ENCODE measurements at regions not wholly inside any gene's neighbourhood (a gene's known extent, or its start where the extent isn't known, plus 50 kb on each side); places are given as distances from the start of the nearest gene placed in this dataset.

DNA sequence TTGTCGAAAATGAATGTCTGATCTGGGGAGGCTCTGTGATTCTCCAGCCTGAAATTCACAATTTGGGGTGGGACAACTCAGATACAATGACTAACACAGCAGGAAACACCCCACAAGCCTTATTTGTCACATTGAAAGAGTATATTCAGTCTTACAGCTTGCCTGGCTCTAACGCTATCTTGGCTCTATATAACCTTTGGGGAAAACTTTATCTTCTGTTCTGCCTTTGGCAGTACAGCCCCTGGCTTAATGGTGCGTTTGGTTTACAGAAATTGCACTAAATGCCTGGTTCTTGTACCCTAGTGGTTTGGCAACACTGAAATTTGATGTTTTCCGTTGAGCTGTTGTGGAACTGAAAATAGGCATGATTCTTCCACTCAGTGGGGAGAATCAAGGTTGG, 178.1 kb upstream of the VEGFC start:
- Histone ChIP-seq H3K4me3 (ENCODE audit: low read depth, low read length) (no peak overlapping the region), H3K79me2 (ENCODE audit: control insufficient read depth, insufficient read depth, low read length, unreplicated experiment) (no peaks in the 10 kb centered on the region), H3K27ac (ENCODE audit: low read depth, low read length) (no peak overlapping the region), H3K36me3 (ENCODE audit: insufficient read depth, low read length) (no peaks in the 10 kb centered on the region), H2AFZ (ENCODE audit: low read length, unreplicated experiment) (no peak overlapping the region), H3K4me1 (ENCODE audit: control insufficient read depth, insufficient read depth, low read length, unreplicated experiment) (no peaks in the 10 kb centered on the region), H3K27me3 (ENCODE audit: insufficient read depth, low read length) (no peaks in the 10 kb centered on the region)

DNA sequence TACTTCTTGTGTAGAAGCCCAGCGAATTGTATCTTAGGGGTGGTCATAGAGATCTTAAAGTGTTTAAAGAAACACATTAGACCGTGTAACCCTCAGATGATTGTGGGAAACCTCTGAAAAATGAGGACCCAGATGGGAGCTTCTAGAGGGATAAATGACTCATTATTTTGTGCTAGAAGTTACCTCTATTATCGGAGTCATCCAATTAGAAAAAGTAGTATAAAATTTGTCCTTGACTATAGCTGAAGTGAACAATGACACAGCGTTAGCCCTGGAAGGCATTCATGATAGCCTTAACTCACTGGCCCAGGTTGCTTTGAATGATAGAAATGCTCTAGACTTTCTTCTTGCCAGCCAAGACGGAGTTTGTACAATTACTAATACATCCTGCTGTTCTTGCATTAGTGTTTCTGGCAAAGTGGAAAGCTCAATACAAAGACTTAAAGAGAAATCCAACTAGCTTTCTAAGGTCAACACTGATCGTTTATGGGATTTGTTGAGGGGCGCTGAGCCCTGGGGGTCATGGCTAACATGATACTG, 178.9 kb upstream of the VEGFC start:
- no peak overlapping the region for H3K27ac ChIP-seq (ENCODE audit: low read depth, low read length)
- no peaks in the 10 kb centered on the region for H3K4me1 ChIP-seq (ENCODE audit: control insufficient read depth, insufficient read depth, low read length, unreplicated experiment)
- H3K79me2 ChIP-seq (ENCODE audit: control insufficient read depth, insufficient read depth, low read length, unreplicated experiment): no peaks in the 10 kb centered on the region
- H3K27me3 ChIP-seq (ENCODE audit: insufficient read depth, low read length): no peaks in the 10 kb centered on the region
- H2AFZ ChIP-seq (ENCODE audit: low read length, unreplicated experiment): peak overlapping the region; percentile 3
- no peaks in the 10 kb centered on the region for H3K36me3 ChIP-seq (ENCODE audit: insufficient read depth, low read length)
- no peak overlapping the region for H3K4me3 ChIP-seq (ENCODE audit: low read depth, low read length)

DNA sequence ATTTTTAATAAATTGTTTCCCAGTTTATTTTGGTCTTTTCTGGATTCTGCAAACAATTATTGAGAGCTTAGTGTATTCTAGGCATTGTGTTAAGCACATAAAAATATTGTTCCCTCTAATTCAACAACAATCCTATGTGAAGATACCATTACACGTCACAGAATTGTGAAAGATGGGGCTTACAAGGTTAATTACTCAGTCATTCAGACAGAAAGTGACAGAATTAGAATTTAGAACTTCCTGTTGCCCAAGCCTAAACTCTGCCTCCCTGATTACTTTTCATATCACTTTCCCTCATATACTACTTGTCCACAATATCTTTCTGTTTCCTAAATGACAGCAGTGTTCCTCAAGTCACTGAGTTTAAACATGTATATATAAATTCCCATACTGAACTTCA, 186.7 kb upstream of the VEGFC start:
- Histone ChIP-seq H2AFZ (ENCODE audit: low read length, unreplicated experiment) (no peak overlapping the region), H3K79me2 (ENCODE audit: control insufficient read depth, insufficient read depth, low read length, unreplicated experiment) (no peaks in the 10 kb centered on the region), H3K27ac (ENCODE audit: low read depth, low read length) (no peak overlapping the region)

DNA sequence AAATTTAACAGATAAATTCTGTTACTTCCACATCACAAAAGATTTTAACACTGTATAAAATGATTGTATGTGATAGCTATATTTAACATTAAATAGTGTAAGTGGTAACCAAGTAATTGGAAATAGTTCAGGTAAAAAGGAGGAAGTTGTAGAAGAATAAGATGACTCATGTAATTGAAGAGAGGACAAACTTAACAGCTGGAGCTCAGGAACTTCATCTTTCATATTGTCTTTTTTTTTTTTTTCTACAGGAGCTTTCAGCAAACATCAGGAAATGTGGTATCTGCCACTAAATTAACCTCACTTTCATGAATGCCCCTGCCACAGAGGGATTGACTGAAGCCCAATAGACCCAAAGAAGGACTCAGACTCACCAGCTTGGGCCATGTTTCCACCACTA, 188.4 kb upstream of the VEGFC start:
- H3K27ac ChIP-seq (ENCODE audit: low read depth, low read length): peak overlapping the region; percentile 80
- H2AFZ ChIP-seq (ENCODE audit: low read length, unreplicated experiment): peak overlapping the region; percentile 90
- peaks cover 12% of the 10 kb centered on the region for H3K4me1 ChIP-seq (ENCODE audit: control insufficient read depth, insufficient read depth, low read length, unreplicated experiment)

More for the DNA sequence above, 186.7 kb upstream of the VEGFC start:
- Histone ChIP-seq H3K36me3 (ENCODE audit: insufficient read depth, low read length) (no peaks in the 10 kb centered on the region), H3K4me3 (ENCODE audit: low read depth, low read length) (no peak overlapping the region), H3K4me1 (ENCODE audit: control insufficient read depth, insufficient read depth, low read length, unreplicated experiment) (peaks cover 12% of the 10 kb centered on the region), H3K27me3 (ENCODE audit: insufficient read depth, low read length) (no peaks in the 10 kb centered on the region)

DNA sequence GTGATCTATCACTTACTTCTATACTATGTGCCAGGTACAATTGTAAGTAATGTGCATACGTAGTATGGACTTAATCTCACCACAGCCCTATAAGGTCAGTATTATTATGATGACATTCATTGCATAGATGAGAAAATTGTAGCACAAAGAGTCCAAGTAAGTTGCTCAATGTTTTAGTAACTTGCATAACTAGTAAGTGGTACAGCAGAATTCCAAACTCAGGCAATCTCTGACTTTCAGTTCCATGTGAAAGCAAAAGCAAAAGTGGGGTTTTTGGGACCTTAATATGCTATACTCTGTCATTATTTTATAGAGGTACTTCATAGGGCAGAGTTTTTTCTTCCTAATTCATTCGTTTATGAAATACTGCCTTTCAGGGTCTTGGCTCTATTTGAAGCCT, 188.8 kb upstream of the VEGFC start:
- no peaks in the 10 kb centered on the region for H3K27me3 ChIP-seq (ENCODE audit: insufficient read depth, low read length)
- no peaks in the 10 kb centered on the region for H3K79me2 ChIP-seq (ENCODE audit: control insufficient read depth, insufficient read depth, low read length, unreplicated experiment)
- H3K27ac ChIP-seq (ENCODE audit: low read depth, low read length): peak overlapping the region; percentile 80
- H3K4me3 ChIP-seq (ENCODE audit: low read depth, low read length): peak overlapping the region; percentile 57
- H3K36me3 ChIP-seq (ENCODE audit: insufficient read depth, low read length): no peaks in the 10 kb centered on the region
- H2AFZ ChIP-seq (ENCODE audit: low read length, unreplicated experiment): peak overlapping the region; percentile 90
- H3K4me1 ChIP-seq (ENCODE audit: control insufficient read depth, insufficient read depth, low read length, unreplicated experiment): peaks cover 12% of the 10 kb centered on the region

More for the DNA sequence above, 188.4 kb upstream of the VEGFC start:
- no peaks in the 10 kb centered on the region for H3K36me3 ChIP-seq (ENCODE audit: insufficient read depth, low read length)
- peak overlapping the region; percentile 57 for H3K4me3 ChIP-seq (ENCODE audit: low read depth, low read length)
- H3K79me2 ChIP-seq (ENCODE audit: control insufficient read depth, insufficient read depth, low read length, unreplicated experiment): no peaks in the 10 kb centered on the region
- no peaks in the 10 kb centered on the region for H3K27me3 ChIP-seq (ENCODE audit: insufficient read depth, low read length)

DNA sequence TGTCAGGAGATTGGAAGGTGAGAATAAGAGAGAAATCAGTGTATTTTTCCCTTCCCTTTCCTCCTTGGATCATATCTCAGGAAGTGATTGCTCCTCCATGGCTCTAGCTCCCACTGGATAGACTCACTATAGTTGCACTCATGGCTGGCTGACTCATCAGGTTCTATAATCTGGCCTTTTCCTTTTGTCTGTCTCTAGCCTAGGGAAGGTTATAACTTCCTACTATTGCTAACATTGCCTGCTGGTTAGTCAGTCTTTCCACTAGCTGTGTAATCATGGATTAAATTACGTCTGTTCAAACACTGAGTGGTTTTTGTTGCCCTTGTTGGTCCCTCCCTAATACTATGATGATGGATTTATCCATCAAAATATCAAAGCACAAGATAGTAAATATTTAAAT, 195.5 kb upstream of the VEGFC start:
- Histone ChIP-seq H2AFZ (ENCODE audit: low read length, unreplicated experiment) (no peak overlapping the region), H3K79me2 (ENCODE audit: control insufficient read depth, insufficient read depth, low read length, unreplicated experiment) (no peaks in the 10 kb centered on the region), H3K27ac (ENCODE audit: low read depth, low read length) (peak overlapping the region; percentile 80), H3K36me3 (ENCODE audit: insufficient read depth, low read length) (0 out of 2 replicates have a peak, but pooled peaks cover 2% of the 10 kb centered on the region), H3K4me3 (ENCODE audit: low read depth, low read length) (no peak overlapping the region), H3K27me3 (ENCODE audit: insufficient read depth, low read length) (no peaks in the 10 kb centered on the region), H3K4me1 (ENCODE audit: control insufficient read depth, insufficient read depth, low read length, unreplicated experiment) (peaks cover 7% of the 10 kb centered on the region)

DNA sequence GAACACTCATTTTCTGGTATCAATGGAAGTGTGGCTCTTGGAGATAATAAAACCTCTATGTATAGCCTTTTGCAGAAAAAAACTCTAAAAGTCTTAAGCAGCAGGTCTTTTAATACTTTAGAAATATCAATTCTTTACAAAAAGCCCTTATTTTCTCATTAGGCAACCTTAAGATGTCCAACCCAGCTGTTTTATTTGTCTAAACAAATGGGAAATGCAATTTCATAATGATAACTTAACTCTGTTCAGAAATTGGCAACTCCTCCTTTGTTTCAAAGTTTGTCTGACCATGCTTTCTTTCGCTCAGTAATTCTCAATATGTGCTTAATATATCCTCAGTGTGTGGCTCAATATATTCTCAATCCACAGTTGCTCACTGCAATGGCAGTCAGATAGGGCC, 196.5 kb upstream of the VEGFC start:
- Histone ChIP-seq H3K79me2 (ENCODE audit: control insufficient read depth, insufficient read depth, low read length, unreplicated experiment) (no peaks in the 10 kb centered on the region), H3K27me3 (ENCODE audit: insufficient read depth, low read length) (no peaks in the 10 kb centered on the region), H3K36me3 (ENCODE audit: insufficient read depth, low read length) (0 out of 2 replicates have a peak, but pooled peaks cover 2% of the 10 kb centered on the region), H3K4me3 (ENCODE audit: low read depth, low read length) (no peak overlapping the region), H3K4me1 (ENCODE audit: control insufficient read depth, insufficient read depth, low read length, unreplicated experiment) (peaks cover 7% of the 10 kb centered on the region), H3K27ac (ENCODE audit: low read depth, low read length) (peak overlapping the region; percentile 80; the same call in 1 of the 2 replicates), H2AFZ (ENCODE audit: low read length, unreplicated experiment) (no peak overlapping the region)

DNA sequence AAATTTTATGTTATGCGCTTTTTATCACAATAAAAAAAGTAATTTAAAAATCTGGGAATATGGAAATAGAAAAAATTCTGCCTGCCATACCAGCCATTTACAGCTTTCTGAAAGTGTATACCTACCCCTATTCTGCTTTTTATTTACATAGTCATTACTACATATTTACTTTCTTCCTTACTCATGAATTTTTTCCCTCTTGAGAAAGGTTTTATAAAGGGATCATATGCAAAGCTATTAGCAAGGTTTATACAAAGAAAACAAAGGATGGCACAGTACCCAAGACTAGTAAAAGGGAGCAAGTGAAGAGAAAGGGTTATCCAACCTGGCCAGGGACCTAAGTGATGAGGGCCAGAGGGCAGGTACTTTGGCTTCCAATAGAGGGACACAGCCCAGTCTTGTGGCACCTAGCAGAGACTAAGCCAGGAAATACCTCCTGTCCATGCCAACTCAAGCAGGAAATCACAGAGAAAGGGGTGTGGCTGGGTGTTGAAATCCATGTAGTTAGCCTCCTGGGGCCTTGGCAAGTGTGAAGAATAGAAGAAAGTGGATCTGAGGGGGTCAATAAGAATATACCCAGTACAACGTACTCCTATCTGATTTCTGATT, 207.3 kb upstream of the VEGFC start:
- Histone ChIP-seq H3K4me1 (ENCODE audit: control insufficient read depth, insufficient read depth, low read length, unreplicated experiment) (peaks cover 26% of the 10 kb centered on the region), H3K4me3 (ENCODE audit: low read depth, low read length) (no peak overlapping the region), H3K79me2 (ENCODE audit: control insufficient read depth, insufficient read depth, low read length, unreplicated experiment) (no peaks in the 10 kb centered on the region), H2AFZ (ENCODE audit: low read length, unreplicated experiment) (peak overlapping the region; percentile 62), H3K27ac (ENCODE audit: low read depth, low read length) (no peak overlapping the region), H3K36me3 (ENCODE audit: insufficient read depth, low read length) (no peaks in the 10 kb centered on the region), H3K27me3 (ENCODE audit: insufficient read depth, low read length) (no peaks in the 10 kb centered on the region)

DNA sequence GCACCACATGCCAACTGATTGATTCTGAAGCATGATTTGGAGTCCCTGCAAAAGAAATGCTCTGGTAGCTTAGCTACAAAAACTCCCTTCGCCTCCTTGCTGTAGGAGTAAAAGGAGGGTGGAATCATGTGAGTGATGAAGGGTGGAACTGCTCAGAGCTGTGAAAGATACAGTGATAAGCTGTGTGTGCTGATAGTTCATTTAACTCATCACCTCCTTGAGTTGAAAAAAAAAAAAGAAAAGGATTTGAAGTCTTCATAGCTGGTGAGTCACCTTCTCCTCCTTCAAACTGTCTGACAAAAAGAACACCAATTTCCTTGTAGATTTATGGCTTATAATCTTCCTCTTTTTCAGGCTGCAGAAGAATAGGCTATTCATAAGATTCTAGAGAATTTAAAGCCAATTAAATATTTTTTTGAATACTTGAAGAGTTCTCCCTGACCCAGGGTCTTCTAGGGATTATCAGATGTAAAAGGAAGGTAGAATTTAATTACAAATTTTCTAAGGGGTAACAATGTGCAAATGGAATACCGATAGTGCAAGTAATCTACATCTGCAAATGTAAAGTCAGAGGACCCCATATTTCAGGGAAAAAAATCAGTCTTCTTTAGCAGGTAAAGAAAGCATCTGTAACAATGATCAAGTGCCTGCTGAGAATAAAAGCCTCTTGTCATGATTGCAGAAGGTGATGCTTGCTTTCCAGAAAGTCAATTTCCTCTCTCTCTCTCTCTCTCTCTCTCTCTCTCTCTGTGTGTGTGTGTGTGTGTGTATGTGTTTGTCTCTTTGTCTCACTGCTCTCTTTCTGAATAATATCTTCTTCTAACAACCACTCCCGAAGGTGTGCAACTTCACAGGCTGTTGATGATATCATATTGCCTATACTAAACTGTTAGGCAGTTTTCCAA, 208.8 kb upstream of the VEGFC start:
- H2AFZ ChIP-seq (ENCODE audit: low read length, unreplicated experiment): peak overlapping the region; percentile 59
- no peaks in the 10 kb centered on the region for H3K36me3 ChIP-seq (ENCODE audit: insufficient read depth, low read length)
- no peaks in the 10 kb centered on the region for H3K79me2 ChIP-seq (ENCODE audit: control insufficient read depth, insufficient read depth, low read length, unreplicated experiment)
- peak overlapping the region; percentile 43; the same call in 1 of the 2 replicates for H3K4me3 ChIP-seq (ENCODE audit: low read depth, low read length)
- H3K27ac ChIP-seq (ENCODE audit: low read depth, low read length): peak overlapping the region; percentile 36
- H3K27me3 ChIP-seq (ENCODE audit: insufficient read depth, low read length): no peaks in the 10 kb centered on the region
- peaks cover 40% of the 10 kb centered on the region for H3K4me1 ChIP-seq (ENCODE audit: control insufficient read depth, insufficient read depth, low read length, unreplicated experiment)

DNA sequence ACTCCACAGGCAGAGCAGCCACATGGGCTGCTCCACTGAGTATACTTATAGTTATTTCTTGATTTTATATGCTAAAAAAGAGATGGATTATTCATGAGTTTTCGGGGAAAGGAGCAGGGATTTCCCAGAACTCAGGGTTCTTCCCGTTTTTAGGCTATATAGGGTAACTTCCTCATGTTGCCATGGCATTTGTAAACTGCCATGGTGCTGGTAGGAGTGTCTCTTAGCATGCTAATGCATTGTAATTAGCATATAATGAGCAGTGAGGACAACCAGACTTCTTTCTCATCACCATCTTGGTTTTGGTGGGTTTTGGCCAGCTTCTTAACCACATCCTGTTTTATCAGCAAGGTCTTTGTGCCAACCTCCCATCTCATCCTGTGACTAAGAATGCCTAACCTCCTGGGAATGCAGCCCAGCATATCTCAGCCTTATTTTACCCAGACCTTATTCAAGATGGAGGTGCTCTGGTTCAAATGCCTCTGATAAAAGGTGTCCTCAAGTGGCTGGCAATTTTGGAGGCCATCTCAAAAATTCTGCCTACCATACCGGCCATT, 213.0 kb upstream of the VEGFC start:
- Histone ChIP-seq H3K27me3 (ENCODE audit: insufficient read depth, low read length) (no peaks in the 10 kb centered on the region), H3K27ac (ENCODE audit: low read depth, low read length) (peak overlapping the region; percentile 92), H2AFZ (ENCODE audit: low read length, unreplicated experiment) (peak overlapping the region; percentile 21), H3K4me1 (ENCODE audit: control insufficient read depth, insufficient read depth, low read length, unreplicated experiment) (peaks cover 66% of the 10 kb centered on the region), H3K36me3 (ENCODE audit: insufficient read depth, low read length) (no peaks in the 10 kb centered on the region), H3K79me2 (ENCODE audit: control insufficient read depth, insufficient read depth, low read length, unreplicated experiment) (no peaks in the 10 kb centered on the region), H3K4me3 (ENCODE audit: low read depth, low read length) (no peak overlapping the region)

All from ACC112 (cell line).